SH-SY5Y (cell line): ENCODE measurements at regions not wholly inside any gene's neighbourhood (a gene's known extent, or its start where the extent isn't known, plus 50 kb on each side); places are given as distances from the start of the nearest gene placed in this dataset.

ENCODE experiments used
- GATA2 ChIP-seq: IDR thresholded peaks from 2 replicates; pipeline ENCODE4 v1.6.1; 2011; ENCODE audit warnings: mild to moderate bottlenecking, low read depth, low read length
- GATA3 ChIP-seq: IDR thresholded peaks from 2 replicates; pipeline ENCODE4 v1.6.1; 2011; ENCODE audit warnings: low read depth, mild to moderate bottlenecking, low read length, moderate library complexity

DNA sequence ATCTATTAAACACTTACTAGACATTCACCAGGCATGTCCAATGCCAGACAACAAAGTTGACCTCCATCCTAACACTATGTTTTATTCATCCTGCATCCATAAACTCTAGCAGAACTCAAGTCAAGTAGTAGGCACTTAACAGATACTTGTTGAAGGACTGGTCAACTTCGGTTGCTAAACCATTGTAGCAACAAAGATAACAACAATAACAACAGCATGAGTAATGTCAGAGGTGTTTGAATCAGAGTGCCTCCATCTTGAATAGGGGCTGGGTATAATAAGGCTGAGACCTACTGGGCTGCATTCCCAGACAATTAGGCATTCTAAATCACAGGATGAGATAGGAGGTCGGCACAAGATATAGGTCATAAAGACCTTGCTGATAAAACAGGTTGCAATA is 180.5 kb upstream of the ZNF462 start:
- TF ChIP-seq GATA3 = no peak
- TF ChIP-seq GATA2 = no peak
